ENCODE measurements at regions not wholly inside any gene's neighbourhood (a gene's known extent, or its start where the extent isn't known, plus 50 kb on each side); places are given as distances from the start of the nearest gene placed in this dataset.

- peak; percentile 11 for DNase-seq (ENCODE audit: low spot score)
- Histone ChIP-seq H3K4me3 (ENCODE audit: low read depth, low read length, poor library complexity, severe bottlenecking) (no peak overlapping the region), H3K36me3 (ENCODE audit: insufficient read depth, low read length, poor library complexity, severe bottlenecking) (no peaks in the 10 kb centered on the region), H3K4me1 (ENCODE audit: insufficient read depth, low read length, poor library complexity, severe bottlenecking) (peaks cover 4% of the 10 kb centered on the region), H3K27me3 (replicated peaks; ENCODE audit: insufficient read depth, low read depth, low read length, poor library complexity) (no peaks in the 10 kb centered on the region), H3K27ac (ENCODE audit: low read depth, low read length, poor library complexity, severe bottlenecking) (no peak overlapping the region), H3K9me3 (ENCODE audit: low read depth, low read length, poor library complexity, severe bottlenecking) (no peaks in the 10 kb centered on the region)
- CTCF ChIA-PET = no interaction called here
- no peak for TF ChIP-seq CTCF (conservative IDR thresholded peaks at IDR 0.05; ENCODE audit: low read depth, low read length)
- TF ChIP-seq EZH2 (IDR thresholded peaks at IDR 0.05; ENCODE audit: borderline replicate concordance, low read depth, low read length, poor library complexity, severe bottlenecking) = no peak
- BruUV-seq (replicated peaks) = no TSS peak
- POLR2A ChIA-PET (ENCODE audit: low non-redundant PET) = no interaction called here
- intact Hi-C loops (cut with micrococcal nuclease; ENCODE audit: unreplicated experiment) = no loop called here
These were observed 217.5 kb downstream of the CYP26B1 start for GRCh38 chr2:71930049-71930681.

- no peaks in the 10 kb centered on the region for H3K27me3 ChIP-seq (replicated peaks; ENCODE audit: insufficient read depth, low read depth, low read length, poor library complexity)
- H3K27ac ChIP-seq (ENCODE audit: low read depth, low read length, poor library complexity, severe bottlenecking) = no peak overlapping the region
- H3K36me3 ChIP-seq (ENCODE audit: insufficient read depth, low read length, poor library complexity, severe bottlenecking) = no peaks in the 10 kb centered on the region
- no peaks in the 10 kb centered on the region for H3K9me3 ChIP-seq (ENCODE audit: low read depth, low read length, poor library complexity, severe bottlenecking)
- ChIA-PET CTCF (no interaction called here), POLR2A (ENCODE audit: low non-redundant PET) (no interaction called here)
- TF ChIP-seq CTCF (conservative IDR thresholded peaks at IDR 0.05; ENCODE audit: low read depth, low read length) = no peak
- TF ChIP-seq EZH2 (IDR thresholded peaks at IDR 0.05; ENCODE audit: borderline replicate concordance, low read depth, low read length, poor library complexity, severe bottlenecking) = no peak
- no TSS peak for BruUV-seq (replicated peaks)
- intact Hi-C loops (cut with micrococcal nuclease; ENCODE audit: unreplicated experiment) = no loop called here
- DNase-seq (ENCODE audit: low spot score) = no peak
- peaks cover 4% of the 10 kb centered on the region for H3K4me1 ChIP-seq (ENCODE audit: insufficient read depth, low read length, poor library complexity, severe bottlenecking)
- H3K4me3 ChIP-seq (ENCODE audit: low read depth, low read length, poor library complexity, severe bottlenecking) = no peak overlapping the region
These were observed 218.2 kb downstream of the CYP26B1 start for GRCh38 chr2:71929482-71929772.

GRCh38 chr2:71928734-71929481, 218.8 kb downstream of the CYP26B1 start:
- ChIA-PET CTCF (no interaction called here), POLR2A (ENCODE audit: low non-redundant PET) (no interaction called here)
- Histone ChIP-seq H3K27ac (ENCODE audit: low read depth, low read length, poor library complexity, severe bottlenecking) (no peak overlapping the region), H3K4me3 (ENCODE audit: low read depth, low read length, poor library complexity, severe bottlenecking) (no peak overlapping the region), H3K4me1 (ENCODE audit: insufficient read depth, low read length, poor library complexity, severe bottlenecking) (peaks cover 4% of the 10 kb centered on the region), H3K36me3 (ENCODE audit: insufficient read depth, low read length, poor library complexity, severe bottlenecking) (no peaks in the 10 kb centered on the region), H3K9me3 (ENCODE audit: low read depth, low read length, poor library complexity, severe bottlenecking) (no peaks in the 10 kb centered on the region), H3K27me3 (replicated peaks; ENCODE audit: insufficient read depth, low read depth, low read length, poor library complexity) (no peaks in the 10 kb centered on the region)
- intact Hi-C loops (cut with micrococcal nuclease; ENCODE audit: unreplicated experiment) = no loop called here
- no peak for DNase-seq (ENCODE audit: low spot score)
- no peak for TF ChIP-seq EZH2 (IDR thresholded peaks at IDR 0.05; ENCODE audit: borderline replicate concordance, low read depth, low read length, poor library complexity, severe bottlenecking)
- no TSS peak for BruUV-seq (replicated peaks)

Measured in A673 (cell line).